ENCODE measurements at regions not wholly inside any gene's neighbourhood (a gene's known extent, or its start where the extent isn't known, plus 50 kb on each side); places are given as distances from the start of the nearest gene placed in this dataset.

DNA sequence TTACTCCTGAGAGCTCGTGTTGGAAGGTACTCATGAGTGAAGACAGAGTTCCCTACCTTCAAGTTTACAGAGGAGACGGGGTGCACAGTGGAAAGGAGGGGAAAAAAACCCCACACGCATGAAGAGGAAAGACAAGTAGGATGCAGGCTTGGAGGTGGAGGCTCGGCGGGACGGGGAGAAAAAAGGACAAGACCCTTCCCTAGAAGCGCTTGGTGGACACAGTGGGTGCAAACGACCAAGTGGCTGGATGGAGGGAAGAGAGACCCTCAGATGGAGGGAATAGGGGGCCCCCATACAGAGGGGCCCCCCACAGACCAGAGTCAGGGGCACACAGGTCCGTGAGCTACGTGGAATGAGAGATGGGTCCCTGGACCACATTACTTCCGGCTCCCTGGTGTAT is 380.1 kb downstream of the SHANK2 start:
- Histone ChIP-seq H3K9me3 (no peaks in the 10 kb centered on the region), H3K36me3 (no peaks in the 10 kb centered on the region), H3K4me3 (no peak overlapping the region), H3K27ac (no peak overlapping the region), H3K27me3 (no peaks in the 10 kb centered on the region), H3K4me1 (no peaks in the 10 kb centered on the region)
- 83 to 86% methylated on average over 11 of the region's 11 CpGs for WGBS, 2 donors
- DNase-seq (ENCODE audit: low spot score in 2 of 2) = no peak
- TF ChIP-seq, protein P1, sequence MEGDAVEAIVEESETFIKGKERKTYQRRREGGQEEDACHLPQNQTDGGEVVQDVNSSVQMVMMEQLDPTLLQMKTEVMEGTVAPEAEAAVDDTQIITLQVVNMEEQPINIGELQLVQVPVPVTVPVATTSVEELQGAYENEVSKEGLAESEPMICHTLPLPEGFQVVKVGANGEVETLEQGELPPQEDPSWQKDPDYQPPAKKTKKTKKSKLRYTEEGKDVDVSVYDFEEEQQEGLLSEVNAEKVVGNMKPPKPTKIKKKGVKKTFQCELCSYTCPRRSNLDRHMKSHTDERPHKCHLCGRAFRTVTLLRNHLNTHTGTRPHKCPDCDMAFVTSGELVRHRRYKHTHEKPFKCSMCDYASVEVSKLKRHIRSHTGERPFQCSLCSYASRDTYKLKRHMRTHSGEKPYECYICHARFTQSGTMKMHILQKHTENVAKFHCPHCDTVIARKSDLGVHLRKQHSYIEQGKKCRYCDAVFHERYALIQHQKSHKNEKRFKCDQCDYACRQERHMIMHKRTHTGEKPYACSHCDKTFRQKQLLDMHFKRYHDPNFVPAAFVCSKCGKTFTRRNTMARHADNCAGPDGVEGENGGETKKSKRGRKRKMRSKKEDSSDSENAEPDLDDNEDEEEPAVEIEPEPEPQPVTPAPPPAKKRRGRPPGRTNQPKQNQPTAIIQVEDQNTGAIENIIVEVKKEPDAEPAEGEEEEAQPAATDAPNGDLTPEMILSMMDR (IDR thresholded peaks at IDR 0.05) = no peak
- TF ChIP-seq EP300 (IDR thresholded peaks at IDR 0.05) (no peak), POLR2A (IDR thresholded peaks at IDR 0.05) (no peak)

DNA sequence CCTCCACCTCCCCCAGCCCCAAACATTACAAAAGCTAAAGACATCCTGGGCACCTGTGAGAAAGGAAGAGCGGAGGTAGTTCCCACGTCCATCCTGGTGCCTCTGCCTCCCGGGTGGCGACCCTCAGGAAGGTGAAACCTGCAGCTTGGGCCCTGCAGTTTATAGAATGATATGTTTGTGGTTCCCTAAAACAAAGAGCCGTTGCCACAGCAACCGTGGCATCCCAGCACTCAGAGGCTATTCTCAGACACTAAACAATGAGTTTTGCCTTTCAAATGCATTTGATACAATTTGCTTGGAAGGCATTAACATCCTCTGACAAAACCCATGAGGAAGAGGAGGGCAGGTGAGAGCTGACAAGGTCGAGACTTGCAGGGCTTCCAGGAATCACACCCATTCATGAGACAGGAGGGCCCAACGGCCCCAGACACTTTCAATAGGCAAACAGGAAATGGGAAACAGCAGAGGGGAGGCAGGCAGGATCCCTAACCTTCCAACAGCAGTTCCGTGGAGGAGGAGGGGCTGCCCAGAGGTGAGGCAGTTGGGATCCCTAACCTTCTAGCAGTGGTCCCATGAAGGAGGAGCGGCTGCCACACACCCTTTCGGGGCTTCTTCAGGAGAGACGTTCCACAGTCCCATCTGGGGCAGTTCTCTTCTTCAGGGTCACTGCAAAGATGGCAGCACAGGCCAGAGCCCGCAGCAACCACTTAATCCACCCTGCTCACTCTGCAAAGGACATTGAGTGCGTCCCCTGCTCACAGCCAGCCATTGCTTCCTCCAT is 379.2 kb downstream of the SHANK2 start:
- TF ChIP-seq POLR2A (IDR thresholded peaks at IDR 0.05) (no peak), EP300 (IDR thresholded peaks at IDR 0.05) (no peak)
- TF ChIP-seq, protein P1 (IDR thresholded peaks at IDR 0.05) = no peak
- H3K4me3 ChIP-seq = no peak overlapping the region
- H3K9me3 ChIP-seq = no peaks in the 10 kb centered on the region
- WGBS, 2 donors = 56 to 62% methylated on average over 14 of the region's 14 CpGs
- no peak for DNase-seq (ENCODE audit: low spot score in 2 of 2)
- H3K27me3 ChIP-seq = no peaks in the 10 kb centered on the region
- no peaks in the 10 kb centered on the region for H3K36me3 ChIP-seq
- no peak overlapping the region for H3K27ac ChIP-seq
- H3K4me1 ChIP-seq = no peaks in the 10 kb centered on the region

DNA sequence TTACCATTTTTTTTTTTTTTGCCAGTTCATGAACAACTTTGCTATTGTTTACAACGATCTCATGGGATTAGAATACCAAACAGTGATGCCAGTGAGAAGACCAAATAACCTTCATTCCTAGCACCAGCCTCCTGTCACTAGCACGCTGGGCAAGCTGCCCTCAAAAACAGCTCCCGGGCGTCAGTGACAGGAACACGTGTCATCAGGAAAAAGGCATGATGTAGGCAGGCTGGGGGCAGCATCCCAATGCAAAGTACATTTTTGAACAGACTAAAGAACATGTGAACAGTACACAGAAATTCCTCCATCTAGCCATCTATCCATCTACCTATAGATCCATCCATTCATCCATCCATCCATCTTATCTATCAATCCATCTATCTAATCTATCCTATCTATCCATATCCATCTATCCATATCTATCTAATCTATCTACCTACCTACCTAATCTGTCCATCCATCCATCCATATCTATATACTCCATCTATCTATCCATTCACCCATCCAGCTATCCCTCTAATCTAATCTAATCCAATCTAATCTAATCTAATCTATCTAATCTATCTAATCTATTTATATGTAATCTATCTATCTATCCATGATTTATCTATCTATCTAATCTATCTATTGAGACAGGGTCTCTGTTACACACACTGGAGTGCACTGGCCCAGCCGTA is 378.5 kb downstream of the SHANK2 start:
- Histone ChIP-seq H3K27ac (no peak overlapping the region), H3K4me3 (no peak overlapping the region), H3K9me3 (no peaks in the 10 kb centered on the region), H3K36me3 (no peaks in the 10 kb centered on the region), H3K4me1 (no peaks in the 10 kb centered on the region), H3K27me3 (no peaks in the 10 kb centered on the region)
- TF ChIP-seq POLR2A (IDR thresholded peaks at IDR 0.05) = no peak
- no peak for TF ChIP-seq EP300 (IDR thresholded peaks at IDR 0.05)
- TF ChIP-seq, protein P1 (IDR thresholded peaks at IDR 0.05) = no peak
- 51 to 56% methylated on average over 6 of the region's 6 CpGs for WGBS, 2 donors
- DNase-seq (ENCODE audit: low spot score in 2 of 2) = no peak

DNA sequence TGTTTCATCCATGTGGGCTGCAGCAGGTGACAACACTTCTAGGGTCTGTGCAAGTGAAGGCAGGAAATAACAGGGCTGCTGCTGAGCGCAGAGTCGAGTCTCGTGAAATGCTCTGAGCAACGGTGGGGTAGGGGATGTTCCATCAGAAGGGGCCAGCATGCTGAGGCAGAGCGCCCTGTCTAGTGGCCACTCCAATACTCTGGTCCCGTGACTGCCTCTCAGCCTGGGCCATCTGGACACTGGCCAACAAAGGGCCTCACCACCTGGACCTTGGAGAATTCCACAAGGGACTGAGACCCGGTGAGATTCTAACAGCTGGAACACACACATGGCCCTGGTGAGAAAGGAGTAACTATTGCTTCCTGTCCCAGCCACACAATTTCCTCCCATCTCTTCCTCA is 375.7 kb downstream of the SHANK2 start:
- no peak overlapping the region for H3K27ac ChIP-seq
- no peak overlapping the region for H3K4me3 ChIP-seq
- H3K4me1 ChIP-seq = no peaks in the 10 kb centered on the region
- WGBS, 2 donors = 51 to 52% methylated on average over 7 of the region's 7 CpGs
- no peak for DNase-seq (ENCODE audit: low spot score in 2 of 2)
- no peaks in the 10 kb centered on the region for H3K36me3 ChIP-seq
- no peak for TF ChIP-seq POLR2A (IDR thresholded peaks at IDR 0.05)
- TF ChIP-seq, protein P1 (IDR thresholded peaks at IDR 0.05) = no peak
- TF ChIP-seq EP300 (IDR thresholded peaks at IDR 0.05) = no peak
- H3K27me3 ChIP-seq = no peaks in the 10 kb centered on the region
- H3K9me3 ChIP-seq = no peaks in the 10 kb centered on the region

DNA sequence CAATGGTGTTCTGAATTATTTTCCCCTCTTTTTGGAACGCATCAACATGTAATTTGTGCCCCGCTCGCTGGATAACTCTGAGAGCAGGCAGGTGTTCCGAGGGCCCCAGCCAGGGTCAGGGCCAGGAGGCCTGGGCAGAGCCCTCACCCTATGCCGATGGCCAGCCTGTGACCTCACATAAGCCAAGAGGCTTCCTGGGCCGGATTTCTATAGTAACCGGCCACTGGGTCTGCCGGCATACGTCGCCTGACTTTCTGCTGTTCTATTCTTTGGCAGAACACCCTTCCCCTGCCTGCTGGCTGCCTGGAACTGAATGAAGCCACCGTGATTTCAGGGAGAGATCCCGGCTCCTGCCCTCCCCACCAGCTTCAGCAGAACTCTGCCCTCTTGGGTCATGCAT is 375.2 kb downstream of the SHANK2 start:
- no peaks in the 10 kb centered on the region for H3K4me1 ChIP-seq
- no peaks in the 10 kb centered on the region for H3K9me3 ChIP-seq
- H3K27ac ChIP-seq = no peak overlapping the region
- DNase-seq (ENCODE audit: low spot score in 2 of 2) = no peak
- no peaks in the 10 kb centered on the region for H3K27me3 ChIP-seq
- TF ChIP-seq, protein P1 (IDR thresholded peaks at IDR 0.05) = no peak
- 75 to 77% methylated on average over 12 of the region's 12 CpGs for WGBS, 2 donors
- no peak overlapping the region for H3K4me3 ChIP-seq
- H3K36me3 ChIP-seq = no peaks in the 10 kb centered on the region
